ENCODE measurements at regions not wholly inside any gene's neighbourhood (a gene's known extent, or its start where the extent isn't known, plus 50 kb on each side); places are given as distances from the start of the nearest gene placed in this dataset.

- TF ChIP-seq POLR2AphosphoS5 (IDR thresholded peaks at IDR 0.05; ENCODE audit: low read depth, low read length) = no peak
- TF ChIP-seq TAF1 (IDR thresholded peaks at IDR 0.05; ENCODE audit: borderline replicate concordance, insufficient read depth, low read length) = no peak
- no peak for TF ChIP-seq REST (IDR thresholded peaks at IDR 0.05; ENCODE audit: insufficient read depth in 1 of 2, low read depth in 2 of 2, low read length in 2 of 2)
Measured at GRCh38 chr14:84298663-84299195, 1231.2 kb upstream of the FLRT2 start.
